Right atrium auricular region (tissue), 2 donors: ENCODE measurements at regions not wholly inside any gene's neighbourhood (a gene's known extent, or its start where the extent isn't known, plus 50 kb on each side); places are given as distances from the start of the nearest gene placed in this dataset.

ENCODE experiments used
- DNase-seq: peaks from one replicate; pipeline ENCODE4 v3.0.0-alpha.2; 2019; ENCODE audit warnings: low spot score
- H3K27ac ChIP-seq, 2 donors: fragments of 200-600 bp; sonication (generic); 1 replicate in 1 of 2; 2 replicates in 1 of 2; pipeline ENCODE4 v1.5.1; 2016 to 2019
- H3K27me3 ChIP-seq, 2 donors: fragments of 200-600 bp; sonication (generic); one replicate each; pipeline versions ENCODE4 v1.5.1 to v1.6.0; 2017 to 2019
- H3K36me3 ChIP-seq: fragments of 200-600 bp; sonication (generic); one replicate; pipeline ENCODE4 v1.5.1; 2016
- H3K4me1 ChIP-seq, 2 donors: fragments of 200-600 bp; sonication (generic); one replicate each; pipeline versions ENCODE4 v1.5.1 to v1.6.0; 2017 to 2019
- H3K4me3 ChIP-seq, 2 donors: fragments of 200-600 bp; sonication (generic); 1 replicate in 1 of 2; 2 replicates in 1 of 2; pipeline ENCODE4 v1.5.1; 2017 to 2019; ENCODE audit warnings: mild to moderate bottlenecking in 1 of 2, moderate library complexity in 1 of 2
- H3K9me3 ChIP-seq, 2 donors: fragments of 200-600 bp; sonication (generic); one replicate each; pipeline ENCODE4 v1.5.1; 2019
- TF ChIP-seq, protein P1 (sequence below), 2 donors: fragments of 200-600 bp; sonication (generic); IDR thresholded peaks; one replicate each; pipeline ENCODE4 v1.5.1; 2019; ENCODE audit warnings: antibody characterized with exemption in 2 of 2

DNA sequence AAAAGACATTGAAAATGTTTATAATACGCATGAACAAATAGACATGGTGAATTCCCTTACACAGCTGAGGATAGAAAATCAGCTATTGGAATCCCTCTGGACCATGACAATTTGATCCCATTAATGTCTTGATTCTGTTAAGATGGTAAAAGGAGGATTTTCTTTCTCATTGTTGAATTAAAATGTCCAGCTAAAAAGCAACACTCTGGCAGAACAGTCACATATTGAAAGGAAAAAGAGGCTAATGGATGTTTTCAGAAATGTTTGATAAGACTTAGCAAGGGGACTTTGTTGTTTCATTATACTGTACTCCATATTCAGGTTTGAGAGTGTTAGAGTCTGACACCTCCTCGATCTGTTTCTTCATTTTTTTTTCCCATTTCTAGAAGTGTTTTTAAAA, 296.0 kb downstream of the OLFM4 start:
- DNase-seq, result no peak
- Histone ChIP-seq H3K4me1 (no peaks in the 10 kb centered on the region), H3K9me3 (no peaks in the 10 kb centered on the region), H3K27ac (no peak overlapping the region), H3K36me3 (no peaks in the 10 kb centered on the region), H3K4me3 (no peak overlapping the region), H3K27me3 (no peaks in the 10 kb centered on the region)
- TF ChIP-seq, protein P1, sequence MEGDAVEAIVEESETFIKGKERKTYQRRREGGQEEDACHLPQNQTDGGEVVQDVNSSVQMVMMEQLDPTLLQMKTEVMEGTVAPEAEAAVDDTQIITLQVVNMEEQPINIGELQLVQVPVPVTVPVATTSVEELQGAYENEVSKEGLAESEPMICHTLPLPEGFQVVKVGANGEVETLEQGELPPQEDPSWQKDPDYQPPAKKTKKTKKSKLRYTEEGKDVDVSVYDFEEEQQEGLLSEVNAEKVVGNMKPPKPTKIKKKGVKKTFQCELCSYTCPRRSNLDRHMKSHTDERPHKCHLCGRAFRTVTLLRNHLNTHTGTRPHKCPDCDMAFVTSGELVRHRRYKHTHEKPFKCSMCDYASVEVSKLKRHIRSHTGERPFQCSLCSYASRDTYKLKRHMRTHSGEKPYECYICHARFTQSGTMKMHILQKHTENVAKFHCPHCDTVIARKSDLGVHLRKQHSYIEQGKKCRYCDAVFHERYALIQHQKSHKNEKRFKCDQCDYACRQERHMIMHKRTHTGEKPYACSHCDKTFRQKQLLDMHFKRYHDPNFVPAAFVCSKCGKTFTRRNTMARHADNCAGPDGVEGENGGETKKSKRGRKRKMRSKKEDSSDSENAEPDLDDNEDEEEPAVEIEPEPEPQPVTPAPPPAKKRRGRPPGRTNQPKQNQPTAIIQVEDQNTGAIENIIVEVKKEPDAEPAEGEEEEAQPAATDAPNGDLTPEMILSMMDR (IDR thresholded peaks at IDR 0.05), result no peak

DNA sequence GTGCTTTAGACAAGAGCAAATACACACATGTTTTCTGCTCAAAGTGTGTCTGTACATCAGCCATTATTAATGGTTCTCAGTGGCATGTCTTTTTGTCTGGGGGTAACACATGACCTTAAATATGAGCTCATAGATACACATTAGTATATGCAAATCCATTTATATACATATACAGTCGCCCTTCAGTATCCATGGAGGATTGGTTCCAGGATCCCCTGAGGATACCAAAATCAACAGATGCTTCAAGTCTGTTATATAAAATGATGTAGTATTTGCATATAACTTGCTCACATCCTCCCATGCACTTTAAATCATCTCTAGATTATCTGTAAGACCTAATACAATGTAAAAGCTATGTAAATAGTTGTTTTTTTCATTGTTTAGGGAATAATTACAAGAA, 298.1 kb downstream of the OLFM4 start:
- H3K9me3 ChIP-seq, result no peaks in the 10 kb centered on the region
- no peak overlapping the region for H3K4me3 ChIP-seq
- no peak for DNase-seq
- H3K4me1 ChIP-seq, result no peaks in the 10 kb centered on the region
- TF ChIP-seq, protein P1 (IDR thresholded peaks at IDR 0.05), result no peak
- H3K36me3 ChIP-seq, result no peaks in the 10 kb centered on the region
- H3K27me3 ChIP-seq, result no peaks in the 10 kb centered on the region
- H3K27ac ChIP-seq, result no peak overlapping the region

DNA sequence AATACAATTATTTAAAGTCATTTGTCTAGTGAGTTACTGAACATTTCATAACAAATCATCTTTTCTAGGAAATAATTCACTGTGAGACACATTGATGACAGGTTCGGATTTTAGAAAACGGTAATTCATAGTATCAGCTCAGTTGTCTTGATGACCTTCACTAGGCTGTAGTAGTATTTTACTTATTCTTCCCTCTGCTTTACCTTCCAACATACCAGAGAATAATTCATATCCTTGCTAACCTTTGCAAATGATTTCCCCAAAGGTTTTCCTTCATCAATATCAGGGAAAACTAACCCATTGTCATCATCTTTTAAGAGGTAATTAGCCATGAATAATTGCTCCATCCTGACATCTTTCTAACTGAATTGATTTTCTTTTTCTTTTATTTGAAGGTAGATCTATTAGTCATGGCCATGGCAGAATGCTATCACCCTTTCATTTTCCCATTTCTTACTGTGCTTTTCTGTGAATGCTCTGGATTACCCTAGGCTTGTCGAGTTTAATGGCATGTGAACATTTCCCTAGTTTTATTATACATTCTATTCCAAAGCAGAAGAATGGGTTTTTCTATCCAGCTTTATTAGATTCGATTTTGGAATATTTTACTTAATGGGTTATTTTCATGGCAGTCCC, 299.2 kb downstream of the OLFM4 start:
- no peaks in the 10 kb centered on the region for H3K4me1 ChIP-seq
- H3K4me3 ChIP-seq, result no peak overlapping the region
- no peak for DNase-seq
- H3K36me3 ChIP-seq, result no peaks in the 10 kb centered on the region
- TF ChIP-seq, protein P1 (IDR thresholded peaks at IDR 0.05), result no peak
- H3K9me3 ChIP-seq, result no peaks in the 10 kb centered on the region
- H3K27ac ChIP-seq, result no peak overlapping the region
- H3K27me3 ChIP-seq, result no peaks in the 10 kb centered on the region

DNA sequence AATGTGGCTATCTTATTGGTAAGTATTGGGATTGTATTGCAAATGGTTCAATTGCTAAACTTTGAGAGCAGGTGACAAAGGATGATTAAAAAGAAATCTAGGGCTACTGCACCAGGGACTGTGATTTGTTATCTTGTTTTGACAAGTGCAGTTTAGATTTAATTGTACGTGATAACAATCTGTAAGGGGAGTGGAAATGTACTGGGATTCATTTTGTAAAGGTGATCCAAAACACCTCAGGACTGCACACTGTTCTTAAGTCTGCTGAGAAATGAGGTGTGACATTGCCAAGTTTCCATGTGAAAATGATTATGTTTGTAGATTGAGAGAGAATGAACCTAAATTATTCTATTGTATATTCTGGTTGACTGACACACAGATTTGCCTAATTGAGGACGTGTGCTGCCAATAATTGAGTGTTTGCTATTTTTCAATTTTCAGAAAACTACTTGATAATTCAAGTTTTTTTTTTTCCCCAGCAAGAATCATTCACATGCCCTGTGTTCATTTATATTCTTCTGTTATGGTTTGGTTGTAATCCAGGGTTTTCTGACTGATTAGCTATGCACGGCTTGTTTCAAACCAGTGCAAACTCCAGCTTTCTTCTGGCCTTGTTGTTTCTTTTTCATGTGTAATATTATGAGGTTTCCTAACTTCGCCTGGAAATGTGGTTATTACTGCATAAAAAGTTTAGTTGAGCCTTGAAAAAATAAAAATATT, 308.0 kb downstream of the OLFM4 start:
- Histone ChIP-seq H3K27me3 (no peaks in the 10 kb centered on the region), H3K27ac (no peak overlapping the region), H3K4me3 (no peak overlapping the region), H3K36me3 (no peaks in the 10 kb centered on the region), H3K9me3 (no peaks in the 10 kb centered on the region), H3K4me1 (no peaks in the 10 kb centered on the region)
- no peak for DNase-seq
- TF ChIP-seq, protein P1 (IDR thresholded peaks at IDR 0.05), result no peak

DNA sequence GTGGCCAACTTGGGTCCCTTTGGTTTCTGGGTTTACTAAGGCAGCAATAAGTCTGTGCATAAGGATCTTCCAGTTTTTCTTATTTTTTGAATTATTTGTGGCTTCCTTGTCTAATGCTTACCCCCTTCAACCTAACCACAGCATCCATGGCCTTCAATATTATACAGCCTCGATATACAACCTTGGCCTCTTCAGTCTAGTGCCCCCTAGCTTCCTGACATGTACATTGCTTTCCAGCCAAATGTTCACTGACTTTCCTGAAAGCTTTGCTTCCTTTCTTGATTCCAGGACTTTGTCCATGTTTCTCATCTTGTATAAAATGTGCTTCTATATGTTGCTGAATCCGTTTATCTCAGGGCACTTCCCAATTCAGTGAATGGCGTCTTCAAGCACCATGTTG, 310.1 kb downstream of the OLFM4 start:
- H3K27me3 ChIP-seq, result no peaks in the 10 kb centered on the region
- TF ChIP-seq, protein P1 (IDR thresholded peaks at IDR 0.05), result no peak
- no peak overlapping the region for H3K4me3 ChIP-seq
- no peak overlapping the region for H3K27ac ChIP-seq
- no peaks in the 10 kb centered on the region for H3K4me1 ChIP-seq
- DNase-seq, result no peak
- no peaks in the 10 kb centered on the region for H3K9me3 ChIP-seq
- H3K36me3 ChIP-seq, result no peaks in the 10 kb centered on the region
